ENCODE measurements at regions not wholly inside any gene's neighbourhood (a gene's known extent, or its start where the extent isn't known, plus 50 kb on each side); places are given as distances from the start of the nearest gene placed in this dataset.

DNA sequence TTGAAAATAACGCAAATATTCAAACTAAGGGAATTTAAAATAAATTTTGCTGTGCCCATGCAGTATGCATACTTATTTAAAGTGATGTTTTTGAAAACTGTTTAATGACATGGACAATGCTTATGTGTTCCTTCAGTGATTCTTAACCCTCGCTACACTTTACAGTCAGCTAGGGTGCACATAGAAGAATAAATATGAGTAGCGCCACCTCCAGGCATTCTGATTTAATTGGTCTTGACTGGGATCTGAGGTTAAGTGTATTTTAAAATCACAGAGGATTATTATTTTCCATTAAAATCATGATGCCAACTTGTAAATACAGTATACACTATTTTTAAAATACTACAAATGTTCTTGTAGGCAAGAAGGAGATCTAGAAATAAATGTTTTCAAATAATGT is 373.5 kb upstream of the ADGRL4 start:
- DNase-seq = no peak

GRCh38 chr1:79376106-79376505 is 369.6 kb upstream of the ADGRL4 start:
- DNase-seq = no peak

DNA sequence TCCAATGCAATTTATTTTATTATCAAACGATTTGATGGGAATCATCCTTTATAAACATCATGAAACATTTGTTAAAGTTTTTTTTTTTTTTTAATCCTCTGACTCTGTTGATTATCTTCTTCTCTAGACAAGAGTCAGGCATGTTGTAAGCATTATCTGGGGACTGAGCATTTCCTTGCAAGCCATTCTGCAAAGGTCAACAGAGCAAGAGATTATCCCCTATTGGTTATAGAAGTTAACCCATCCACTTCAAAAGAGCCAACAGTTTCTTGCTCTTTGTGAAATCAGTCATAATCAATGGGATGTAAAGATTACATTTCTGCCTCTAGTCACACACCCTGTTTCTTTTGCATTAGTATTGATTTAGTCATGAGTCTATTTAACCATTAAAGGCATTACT is 368.8 kb upstream of the ADGRL4 start:
- DNase-seq = no peak

DNA sequence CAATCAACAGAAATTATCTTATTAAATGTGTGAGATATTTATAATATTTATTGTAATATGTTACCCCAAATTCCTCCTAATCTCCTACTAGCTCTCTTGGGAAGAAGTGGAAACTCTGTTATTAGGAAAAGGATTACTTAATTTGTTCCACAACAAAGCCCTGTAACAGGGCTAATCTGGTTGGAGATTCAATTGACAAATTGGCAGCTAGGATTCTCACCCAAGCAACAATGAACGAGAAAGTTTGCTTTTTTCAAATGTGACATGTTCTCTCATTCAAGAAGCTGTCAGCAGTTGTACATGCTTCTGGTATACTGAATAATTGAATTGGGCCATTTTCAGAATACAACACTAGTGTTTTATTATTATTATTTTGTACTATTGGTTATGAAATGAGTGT is 367.9 kb upstream of the ADGRL4 start:
- no peak for DNase-seq

DNA sequence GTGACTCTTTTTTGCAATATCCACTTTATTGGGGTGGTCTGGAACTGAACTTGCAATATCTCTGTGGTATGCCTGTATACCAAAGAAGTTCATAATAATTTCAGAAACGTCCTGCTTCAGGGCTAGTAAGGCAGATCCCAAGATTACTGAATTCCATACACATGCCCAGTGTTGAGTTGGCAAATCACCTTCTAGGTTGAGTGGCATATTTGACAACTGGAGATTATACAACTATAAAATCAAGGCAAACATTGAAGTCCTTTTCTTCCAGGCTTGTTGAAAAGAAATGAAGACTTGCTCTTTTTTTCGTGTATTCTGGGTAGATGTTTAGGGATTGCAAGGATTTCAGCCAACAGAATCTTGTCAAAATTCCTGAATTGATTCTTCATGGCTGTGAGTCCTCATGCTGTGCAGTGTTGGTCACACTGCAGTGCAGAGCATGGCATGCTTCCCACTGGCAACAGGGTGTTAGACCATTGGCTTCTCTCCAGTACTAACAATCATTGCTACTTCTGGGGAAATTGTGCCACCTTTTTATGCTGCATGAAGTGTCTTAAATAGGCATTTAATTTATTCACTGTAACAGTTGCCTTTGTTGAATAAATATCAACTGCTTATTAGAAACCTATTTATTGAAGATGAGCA is 367.1 kb upstream of the ADGRL4 start:
- DNase-seq = peak; percentile 76

DNA sequence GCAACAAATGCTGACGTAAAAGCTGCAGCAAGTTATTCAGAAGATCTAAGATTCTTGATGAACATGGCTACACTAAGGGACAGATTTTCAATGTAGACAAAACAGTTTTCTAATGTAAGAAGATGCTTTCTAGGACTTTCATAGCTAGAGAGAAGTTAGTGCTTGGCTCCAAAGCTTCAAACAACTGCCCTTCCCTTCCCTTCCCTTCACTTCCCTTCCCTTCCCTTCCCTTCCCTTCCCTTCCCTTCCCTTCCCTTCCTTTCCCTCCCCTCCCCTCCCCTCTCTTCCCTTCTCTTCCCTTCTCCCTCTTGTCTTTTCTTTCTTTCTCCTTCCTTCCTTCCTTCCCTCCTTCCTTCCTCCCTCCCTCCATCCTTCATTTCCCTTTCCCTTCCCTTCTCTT is 365.3 kb upstream of the ADGRL4 start:
- DNase-seq = no peak

DNA sequence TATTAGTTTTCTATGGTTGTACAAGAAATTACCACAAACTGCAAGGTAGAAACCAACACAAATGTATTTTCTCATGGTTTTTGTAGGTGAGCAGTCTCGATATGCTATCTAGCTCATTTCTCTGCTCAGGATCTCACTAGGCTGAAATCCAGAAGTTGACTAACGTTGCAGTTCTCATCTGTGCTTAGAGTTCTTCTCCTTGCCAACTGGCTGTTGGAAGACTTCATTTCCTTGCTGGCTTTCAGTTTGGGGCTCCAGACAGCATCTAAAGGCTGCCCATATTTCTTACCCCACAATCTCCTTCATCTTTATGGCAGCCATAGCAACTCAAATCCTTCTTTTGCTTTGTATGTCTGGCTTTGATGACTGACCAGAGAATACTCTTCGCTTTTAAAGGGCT is 362.6 kb upstream of the ADGRL4 start:
- DNase-seq = no peak

DNA sequence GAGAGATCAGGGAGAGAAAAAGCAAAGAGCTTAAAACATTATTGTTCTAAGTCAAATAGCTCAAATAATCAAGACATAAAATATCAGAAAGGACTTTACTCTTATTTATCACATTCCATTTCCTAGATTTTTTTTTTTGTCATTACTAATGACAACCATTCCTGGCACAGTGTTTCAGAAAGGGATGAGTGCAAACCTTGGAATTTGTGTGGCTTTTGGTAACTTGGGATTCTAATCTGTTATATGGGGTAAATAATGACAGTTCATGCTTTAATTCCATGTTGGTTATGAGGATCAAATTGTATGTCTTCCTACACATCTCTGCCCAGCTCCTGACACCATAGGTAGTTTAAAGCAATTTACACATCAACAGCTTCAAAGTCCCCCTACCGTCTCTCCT is 358.4 kb upstream of the ADGRL4 start:
- no peak for DNase-seq

DNA sequence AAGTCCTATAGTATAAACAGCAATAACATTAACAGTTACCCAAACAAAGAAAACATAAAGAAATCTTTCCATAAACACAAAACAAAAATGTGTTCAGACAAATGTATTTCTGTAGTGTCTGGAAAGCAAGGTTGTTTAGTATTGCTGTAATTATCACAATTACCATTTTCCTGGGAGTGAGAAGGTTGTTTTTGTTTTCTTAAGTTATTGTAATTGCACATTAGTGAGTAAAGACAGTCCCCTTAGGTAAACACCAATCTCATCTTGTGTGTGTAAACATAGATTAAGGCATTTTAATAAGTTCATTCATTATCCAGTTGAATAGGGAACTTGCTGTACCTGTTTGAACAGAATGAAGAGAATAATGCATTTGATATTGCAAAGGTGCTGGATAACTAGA is 356.9 kb upstream of the ADGRL4 start:
- peak; percentile 68 for DNase-seq

DNA sequence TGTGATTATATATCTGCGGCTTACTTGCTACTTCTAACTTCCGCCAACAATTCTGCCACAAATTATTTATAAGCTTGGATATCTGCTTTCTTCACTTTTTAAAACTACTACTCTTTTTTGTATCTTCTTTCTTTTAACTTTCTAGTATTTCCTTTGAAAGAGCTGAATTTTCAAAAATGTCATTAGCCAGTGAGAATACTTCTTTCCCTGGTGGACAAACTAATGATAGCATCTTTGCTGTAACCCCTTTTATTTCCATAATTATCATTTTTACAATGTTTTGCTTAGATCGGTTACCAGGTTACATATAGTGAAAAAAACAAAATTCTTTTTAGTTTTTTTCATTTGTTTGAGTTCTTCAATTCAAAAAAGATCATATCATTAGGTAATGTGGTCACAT is 355.9 kb upstream of the ADGRL4 start:
- no peak for DNase-seq

GRCh38 chr1:79355090-79355489 is 348.6 kb upstream of the ADGRL4 start:
- DNase-seq = no peak

GRCh38 chr1:79353224-79353623 is 346.7 kb upstream of the ADGRL4 start:
- peak; percentile 27 for DNase-seq

DNA sequence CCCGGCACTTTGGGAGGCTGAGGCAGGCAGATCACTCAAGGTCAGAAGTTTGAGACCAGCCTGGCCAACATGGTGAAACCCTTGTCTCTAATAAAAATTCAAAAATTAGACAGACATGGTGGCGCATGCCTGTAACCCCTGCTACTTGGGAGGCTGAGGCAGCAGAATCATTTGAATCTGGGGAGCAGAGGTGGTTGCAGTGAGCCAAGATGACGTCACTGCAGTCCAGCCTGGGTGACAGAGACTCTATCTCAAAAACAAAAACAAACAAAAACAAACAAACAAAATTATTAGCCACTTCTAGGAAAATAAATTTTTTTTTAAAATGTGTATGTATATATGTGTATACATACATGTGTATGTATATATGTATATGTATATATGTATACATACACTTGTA is 320.3 kb upstream of the ADGRL4 start:
- no peak for DNase-seq

DNA sequence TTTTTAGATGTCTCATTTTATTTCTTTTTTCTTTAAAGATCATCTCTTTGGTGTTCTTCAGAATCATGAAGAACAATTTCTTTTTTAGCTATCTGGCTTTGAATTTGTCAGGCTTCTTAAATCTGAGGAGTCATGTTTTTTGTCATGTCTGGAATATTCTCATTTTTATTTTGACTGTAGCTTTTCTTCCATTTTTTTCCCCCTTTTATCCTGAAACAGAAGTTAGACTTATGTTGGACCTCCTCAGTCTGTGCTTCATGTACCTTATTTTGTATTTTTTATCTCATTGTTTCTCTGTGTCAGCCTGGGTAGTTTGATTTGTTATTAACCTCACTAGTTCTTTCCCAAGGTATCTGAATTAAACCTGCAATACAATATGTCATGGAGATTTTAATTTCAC is 319.2 kb upstream of the ADGRL4 start:
- no peak for DNase-seq

DNA sequence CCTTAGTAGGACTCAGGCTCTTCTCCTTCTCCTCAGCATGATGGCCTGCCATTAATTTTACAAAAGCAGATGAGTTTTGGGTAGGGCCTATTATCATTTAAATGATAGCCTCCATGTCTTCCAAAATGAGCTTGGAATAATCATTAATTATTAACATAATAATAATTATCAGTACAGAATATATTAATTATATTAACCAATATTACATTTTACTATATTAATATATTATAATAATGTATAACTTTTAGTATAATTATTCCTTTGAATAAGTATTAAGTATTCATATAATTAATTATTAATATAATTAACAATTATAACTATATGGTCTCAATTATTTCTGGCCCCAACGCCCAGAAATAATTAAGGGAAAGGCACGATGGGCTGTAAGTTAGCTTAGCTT is 318.6 kb upstream of the ADGRL4 start:
- DNase-seq = no peak

GRCh38 chr1:79323239-79324025 is 316.9 kb upstream of the ADGRL4 start:
- DNase-seq = no peak

DNA sequence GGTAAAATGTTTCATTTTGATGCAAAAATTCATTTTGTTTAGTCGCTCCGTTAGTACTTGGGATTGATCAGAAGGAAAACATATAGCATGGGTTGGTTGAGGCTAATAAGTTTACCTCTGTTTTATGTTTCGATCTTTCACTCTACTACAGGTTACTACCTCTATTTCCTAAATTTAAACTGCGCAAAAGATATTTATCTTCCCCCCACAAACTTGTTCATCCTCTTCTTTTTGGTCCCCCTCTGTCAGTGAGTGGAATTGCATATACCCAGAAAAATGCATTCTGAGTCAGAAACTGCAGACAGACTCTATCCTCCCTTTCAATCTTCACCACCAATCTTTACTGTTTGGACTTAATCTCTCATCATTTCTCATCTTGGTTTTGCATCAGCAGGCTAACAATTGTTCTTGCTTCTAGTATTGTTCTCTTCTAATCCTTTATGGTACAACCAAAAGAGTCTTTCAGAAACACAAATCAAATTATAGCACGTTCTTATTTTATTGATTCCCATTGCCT is 316.0 kb upstream of the ADGRL4 start:
- DNase-seq = no peak

DNA sequence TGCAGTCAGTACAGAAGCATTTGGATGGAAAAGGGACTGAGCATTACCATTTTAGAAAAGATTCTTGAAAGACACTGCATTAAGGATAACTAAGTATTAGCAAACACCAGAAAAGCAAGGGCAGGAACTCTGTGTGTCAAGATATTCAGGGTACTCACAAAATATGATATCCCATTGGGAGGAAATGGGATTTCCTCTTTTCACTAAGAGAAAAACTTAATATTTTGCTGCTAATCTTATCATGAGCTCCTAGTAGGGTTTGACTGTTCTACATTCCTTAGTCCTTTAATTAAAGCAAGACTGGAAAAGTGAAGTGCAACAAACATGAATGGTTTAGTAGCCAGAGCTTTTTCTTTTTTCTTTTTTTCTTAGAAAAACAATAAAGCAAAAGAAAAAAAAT is 305.9 kb upstream of the ADGRL4 start:
- no peak for DNase-seq

- DNase-seq = no peak
Measured at GRCh38 chr1:79310609-79311008, 304.1 kb upstream of the ADGRL4 start.

DNA sequence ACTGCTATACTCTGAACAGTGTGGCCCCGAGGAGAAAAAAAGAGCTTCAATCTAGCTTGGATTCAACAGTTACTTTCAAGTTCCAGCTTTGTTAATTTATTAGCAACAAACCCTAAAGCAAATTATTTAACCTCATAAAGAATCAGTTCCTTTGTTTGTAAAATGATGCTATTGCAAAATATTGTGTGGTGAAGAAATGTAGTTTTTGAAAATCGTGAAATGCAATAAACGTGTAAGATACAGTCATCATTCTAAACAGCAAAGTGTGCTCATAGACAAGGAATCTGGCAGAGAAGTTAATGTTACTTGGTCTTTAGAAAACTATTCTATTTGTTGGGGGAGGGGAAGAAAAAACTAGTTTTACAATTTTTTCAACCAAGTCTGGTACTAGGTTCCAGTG is 297.6 kb upstream of the ADGRL4 start:
- DNase-seq = no peak

- no peak for DNase-seq
Measured at GRCh38 chr1:79303040-79303439, 296.5 kb upstream of the ADGRL4 start.

DNA sequence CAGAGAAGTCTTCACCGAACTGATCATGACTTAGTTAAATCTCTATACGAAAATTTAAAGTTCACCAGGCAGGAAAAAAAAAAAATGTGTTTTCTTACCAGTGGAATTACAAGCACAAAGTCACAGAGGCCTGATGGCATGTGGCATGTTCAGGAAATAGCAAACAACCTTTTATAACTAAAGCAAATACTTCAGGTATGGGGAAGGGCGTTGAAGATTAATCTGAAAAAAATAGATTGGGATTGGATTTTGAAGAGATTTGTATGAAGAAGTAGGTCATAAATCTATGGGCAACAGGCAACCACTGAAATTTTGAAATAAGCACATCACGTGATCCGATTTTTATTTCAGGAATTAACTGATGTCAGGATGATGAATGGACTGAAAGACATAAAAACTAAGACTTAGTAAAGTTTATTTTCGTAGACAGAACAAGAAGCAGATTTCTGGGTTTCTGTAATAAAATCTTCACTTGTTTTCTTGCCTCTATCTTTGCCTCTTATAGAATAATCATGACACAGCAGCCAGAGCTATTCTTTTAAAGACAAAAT is 295.9 kb upstream of the ADGRL4 start:
- DNase-seq = no peak

DNA sequence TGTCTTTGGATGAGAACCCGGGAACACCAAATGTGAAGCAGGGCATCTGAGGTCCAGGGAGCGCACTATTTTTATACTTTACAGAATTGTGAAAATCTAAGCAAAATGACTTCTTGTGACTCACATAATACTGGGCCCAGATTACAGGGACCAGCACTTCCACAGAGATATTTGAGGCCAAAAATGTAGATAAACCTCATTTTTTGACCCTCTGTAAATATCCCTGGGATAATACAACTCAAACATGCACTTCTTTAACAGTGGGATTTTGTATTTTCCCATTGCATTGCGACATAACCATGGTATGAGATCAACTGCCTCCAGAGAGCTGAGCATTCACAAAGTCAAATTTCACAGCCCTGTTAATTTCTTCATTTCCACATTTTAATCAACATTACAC is 289.4 kb upstream of the ADGRL4 start:
- no peak for DNase-seq

DNA sequence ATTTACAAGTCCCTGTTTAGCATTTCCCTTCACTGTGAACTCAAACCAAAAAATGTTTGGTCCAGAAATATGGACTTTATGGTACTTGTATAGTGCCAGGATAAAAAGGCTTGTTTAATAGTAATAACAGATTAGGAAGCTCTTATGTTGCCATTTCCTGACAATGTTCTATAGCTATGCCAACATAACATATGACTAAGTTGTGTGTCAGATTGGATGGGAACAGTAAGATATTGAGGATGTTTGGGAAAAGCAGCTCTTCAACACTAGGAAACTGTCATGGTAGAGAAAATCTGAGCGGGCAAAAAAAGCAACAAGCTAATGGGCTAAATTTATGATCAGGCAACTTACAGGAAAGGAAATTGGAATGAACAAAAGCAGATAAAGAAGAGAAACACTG is 287.1 kb upstream of the ADGRL4 start:
- DNase-seq = no peak
